Trophoblast cell (in vitro differentiated cells and primary cell): ENCODE measurements at regions not wholly inside any gene's neighbourhood (a gene's known extent, or its start where the extent isn't known, plus 50 kb on each side); places are given as distances from the start of the nearest gene placed in this dataset.
A peak's percentile ranks its signal among the peaks of the same experiment; 100 is the strongest.
"Not testable (repeated sequence)": the region's sequence is repeated elsewhere in the genome, so short reads cannot be mapped to it uniquely, and the experiment has no call there.

ENCODE experiments used
- DNase-seq, 2 donors: peaks; one replicate each; pipeline ENCODE4 v3.0.0-alpha.2; 2016
- H2AFZ ChIP-seq: 2 replicates; pipeline ENCODE4 v1.6.1; 2013; ENCODE audit warnings: low read length, moderate library complexity, mild to moderate bottlenecking; ENCODE audit not compliant: insufficient read depth, poor library complexity
- H2AK5ac ChIP-seq: 2 replicates; pipeline ENCODE4 v1.6.1; 2013; ENCODE audit warnings: mild to moderate bottlenecking, low read length
- H2BK120ac ChIP-seq: 2 replicates; pipeline ENCODE4 v1.6.1; 2013; ENCODE audit warnings: low read length, mild to moderate bottlenecking, moderate library complexity; ENCODE audit not compliant: insufficient read depth, poor library complexity
- H2BK12ac ChIP-seq: 2 replicates; pipeline ENCODE4 v1.6.1; 2013; ENCODE audit warnings: mild to moderate bottlenecking, low read length, moderate library complexity
- H2BK5ac ChIP-seq: 2 replicates; pipeline ENCODE4 v1.6.1; 2013; ENCODE audit warnings: low read length, low read depth, moderate library complexity, mild to moderate bottlenecking; ENCODE audit not compliant: poor library complexity
- H3K14ac ChIP-seq: 2 replicates; pipeline ENCODE4 v1.6.1; 2013; ENCODE audit warnings: mild to moderate bottlenecking, low read length
- H3K18ac ChIP-seq: 2 replicates; pipeline ENCODE4 v1.6.1; 2013; ENCODE audit warnings: mild to moderate bottlenecking, low read length
- H3K23ac ChIP-seq: 2 replicates; pipeline ENCODE4 v1.6.1; 2013; ENCODE audit warnings: low read length
- H3K27ac ChIP-seq: 2 replicates; pipeline ENCODE4 v1.5.1; 2013; ENCODE audit warnings: low read depth, mild to moderate bottlenecking, inconsistent platforms, low read length, moderate library complexity
- H3K27me3 ChIP-seq: 2 replicates; pipeline ENCODE4 v1.6.1; 2013; ENCODE audit warnings: inconsistent platforms, mild to moderate bottlenecking, low read length, moderate library complexity; ENCODE audit not compliant: insufficient read depth
- H3K36me3 ChIP-seq, 2 experiments: 1 replicate in 1 of 2; 2 replicates in 1 of 2; pipeline ENCODE4 v1.6.1; 2013; ENCODE audit warnings: low read length in 2 of 2, mild to moderate bottlenecking in 2 of 2, moderate library complexity in 1 of 2; ENCODE audit not compliant: insufficient read depth in 2 of 2, control insufficient read depth in 1 of 2
- H3K4ac ChIP-seq: 2 replicates; pipeline ENCODE4 v1.6.1; 2013; ENCODE audit warnings: low read depth, mild to moderate bottlenecking, low read length, moderate library complexity
- H3K4me1 ChIP-seq, 2 experiments: 1 replicate in 1 of 2; 2 replicates in 1 of 2; pipeline ENCODE4 v1.6.1; 2013; ENCODE audit warnings: low read length in 2 of 2, mild to moderate bottlenecking in 2 of 2, moderate library complexity in 1 of 2; ENCODE audit not compliant: insufficient read depth in 2 of 2, control insufficient read depth in 1 of 2
- H3K4me2 ChIP-seq: 2 replicates; pipeline ENCODE4 v1.6.1; 2013; ENCODE audit warnings: inconsistent platforms, mild to moderate bottlenecking, low read length, moderate library complexity
- H3K4me3 ChIP-seq: 2 replicates; pipeline ENCODE4 v1.5.1; 2013; ENCODE audit warnings: mild to moderate bottlenecking, low read depth, low read length, inconsistent platforms
- H3K79me1 ChIP-seq: one replicate; pipeline ENCODE4 v1.6.1; 2013; ENCODE audit warnings: low read length
- H3K79me2 ChIP-seq: 2 replicates; pipeline ENCODE4 v1.6.1; 2013; ENCODE audit warnings: low read length, mild to moderate bottlenecking; ENCODE audit not compliant: control insufficient read depth, insufficient read depth, poor library complexity
- H3K9ac ChIP-seq: 2 replicates; pipeline ENCODE4 v1.6.1; 2013; ENCODE audit warnings: mild to moderate bottlenecking, low read length
- H3K9me3 ChIP-seq: 2 replicates; pipeline ENCODE4 v1.6.1; 2013; ENCODE audit warnings: low read depth, mild to moderate bottlenecking, control low read depth, inconsistent platforms, low read length; ENCODE audit not compliant: insufficient read depth
- H4K12ac ChIP-seq: 2 replicates; pipeline ENCODE4 v1.6.1; 2013; ENCODE audit warnings: low read depth, mild to moderate bottlenecking, low read length, moderate library complexity
- H4K8ac ChIP-seq: 2 replicates; pipeline ENCODE4 v1.6.1; 2013; ENCODE audit warnings: low read depth, mild to moderate bottlenecking, low read length, moderate library complexity
- H4K91ac ChIP-seq: one replicate; pipeline ENCODE4 v1.6.1; 2013; ENCODE audit warnings: low read depth, mild to moderate bottlenecking, low read length, moderate library complexity
- WGBS: extraction: QIAGEN DNeasy Blood & Tissue Kit; methylation state at CpG from one replicate; pipeline ENCODE4 v1.1.7; 2013; ENCODE audit warnings: missing lambda C conversion rate; ENCODE audit not compliant: insufficient read length, insufficient coverage; ENCODE audit errors: extremely low coverage; 5-methylcytosine and 5-hydroxymethylcytosine counted together

DNA sequence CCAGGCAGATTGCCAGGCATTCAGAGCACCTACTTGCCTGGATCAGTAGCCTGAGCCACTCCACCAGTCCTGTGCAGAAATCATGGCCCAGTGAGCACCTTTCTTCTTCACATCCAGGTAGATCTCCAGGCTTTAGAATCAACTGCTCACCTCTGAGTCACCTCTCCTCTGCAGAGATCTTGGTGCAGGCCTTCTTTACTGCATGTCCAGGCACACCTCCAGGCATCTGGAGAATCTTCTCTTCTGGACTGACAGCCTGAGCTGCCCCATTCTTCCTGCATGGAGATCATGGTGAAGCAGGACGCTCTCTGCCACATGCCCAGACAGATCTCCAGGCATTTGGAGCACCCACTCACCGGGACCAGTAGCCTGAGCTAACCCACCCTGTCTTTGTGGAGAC is 894.5 kb upstream of the MBL2 start:
- peaks cover 14% of the 10 kb centered on the region for H3K9me3 ChIP-seq
- H4K8ac ChIP-seq: peak overlapping the region; percentile 42
- WGBS: no CpG with 5 or more reads among the region's 2 CpGs
- no peaks in the 10 kb centered on the region for H3K79me2 ChIP-seq
- H3K27me3 ChIP-seq: no peaks in the 10 kb centered on the region
- DNase-seq: no peak
- H3K14ac ChIP-seq: no peak overlapping the region
- no peak overlapping the region for H3K23ac ChIP-seq
- H2BK12ac ChIP-seq: no peak overlapping the region
- H3K27ac ChIP-seq: no peak overlapping the region
- no peak overlapping the region for H3K4ac ChIP-seq
- no peak overlapping the region for H3K18ac ChIP-seq
- no peak overlapping the region for H2BK120ac ChIP-seq
- no peak overlapping the region for H3K9ac ChIP-seq
- no peak overlapping the region for H2AK5ac ChIP-seq
- H4K91ac ChIP-seq: no peak overlapping the region
- H3K79me1 ChIP-seq: no peaks in the 10 kb centered on the region
- no peak overlapping the region for H4K12ac ChIP-seq
- no peak overlapping the region for H2AFZ ChIP-seq
- no peak overlapping the region for H2BK5ac ChIP-seq
- no peaks in the 10 kb centered on the region for H3K4me1 ChIP-seq
- no peak overlapping the region for H3K4me3 ChIP-seq
- H3K4me2 ChIP-seq: no peak overlapping the region
- H3K36me3 ChIP-seq: peaks cover 0 to 4% of the 10 kb centered on the region in 2 experiments

DNA sequence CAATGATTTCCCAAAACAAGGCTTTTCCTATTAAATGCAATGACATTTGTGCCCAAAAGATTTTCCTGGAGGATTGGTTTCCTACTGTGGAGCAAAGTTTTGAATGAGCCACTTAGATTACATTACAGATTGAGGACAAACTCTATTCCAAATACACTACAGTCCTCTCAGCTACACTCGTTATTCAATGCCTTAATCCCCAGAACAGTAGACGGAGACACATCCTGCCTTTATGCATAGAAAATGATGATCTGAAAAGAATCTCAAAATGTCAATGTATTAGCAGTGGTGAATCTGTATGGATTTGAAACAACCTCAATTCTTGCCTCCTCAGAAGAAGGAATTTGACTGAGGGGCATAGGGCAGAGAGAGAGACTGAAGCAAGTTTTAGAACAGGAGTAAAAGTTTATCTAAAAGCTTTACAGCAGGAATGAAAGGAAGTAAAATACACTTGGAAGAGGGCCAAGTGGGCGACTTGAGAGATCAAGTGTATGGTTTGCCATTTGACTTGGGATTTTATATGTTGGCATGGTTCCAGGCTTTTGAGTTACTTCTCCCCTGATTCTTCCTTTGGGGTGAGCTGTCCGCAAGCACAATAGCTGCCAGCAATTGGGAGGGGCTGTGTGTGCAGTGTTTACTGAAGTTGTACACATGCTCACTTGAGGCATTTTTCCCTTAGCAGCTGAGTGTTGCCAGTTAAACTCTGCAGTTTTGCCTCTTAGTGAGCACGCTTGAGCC is 891.9 kb upstream of the MBL2 start:
- no peak for DNase-seq
- Histone ChIP-seq H4K91ac (no peak overlapping the region), H2BK12ac (no peak overlapping the region), H3K27ac (no peak overlapping the region), H3K9ac (no peak overlapping the region), H3K23ac (no peak overlapping the region), H2AFZ (no peak overlapping the region), H3K14ac (no peak overlapping the region), H2BK5ac (no peak overlapping the region), H4K12ac (no peak overlapping the region), H3K4ac (no peak overlapping the region), H3K27me3 (no peaks in the 10 kb centered on the region), H3K79me1 (no peaks in the 10 kb centered on the region), H2AK5ac (no peak overlapping the region), H4K8ac (no peak overlapping the region), H3K4me1 (no peaks in the 10 kb centered on the region), H3K9me3 (peaks cover 14% of the 10 kb centered on the region), H3K4me2 (no peak overlapping the region), H3K36me3 (peaks cover 0 to 6% of the 10 kb centered on the region in 2 experiments), H3K4me3 (no peak overlapping the region), H3K18ac (no peak overlapping the region), H2BK120ac (no peak overlapping the region), H3K79me2 (no peaks in the 10 kb centered on the region)
- WGBS: no CpG with 5 or more reads among the region's 5 CpGs

DNA sequence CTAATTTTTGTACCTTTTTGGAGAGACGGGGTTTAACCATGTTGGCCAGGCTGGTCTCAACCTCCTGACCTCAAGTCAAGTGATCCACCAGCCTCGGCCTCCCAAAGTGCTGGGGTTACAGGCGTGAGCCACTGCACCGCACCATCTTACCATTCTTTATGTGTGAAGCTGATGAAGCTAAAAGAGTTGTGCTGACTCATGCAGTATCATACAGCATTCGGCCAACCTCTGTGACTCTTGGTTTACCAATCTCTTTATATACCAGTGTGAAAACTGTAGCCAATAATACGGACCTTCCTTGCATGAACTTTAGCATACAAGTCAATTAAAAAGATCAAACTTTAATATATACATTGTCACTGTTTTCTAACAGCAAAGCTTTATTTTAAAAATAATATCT is 878.2 kb upstream of the MBL2 start:
- Histone ChIP-seq H2AFZ (no peak overlapping the region), H3K4ac (no peak overlapping the region), H3K4me3 (no peak overlapping the region), H4K91ac (no peak overlapping the region), H3K79me1 (no peaks in the 10 kb centered on the region), H3K9me3 (no peaks in the 10 kb centered on the region), H2AK5ac (no peak overlapping the region), H4K12ac (no peak overlapping the region), H3K79me2 (no peaks in the 10 kb centered on the region), H3K27me3 (no peaks in the 10 kb centered on the region), H3K4me1 (no peaks in the 10 kb centered on the region), H3K14ac (no peak overlapping the region), H2BK5ac (no peak overlapping the region), H4K8ac (no peak overlapping the region), H3K4me2 (no peak overlapping the region), H2BK120ac (no peak overlapping the region), H3K9ac (no peak overlapping the region), H2BK12ac (no peak overlapping the region), H3K18ac (no peak overlapping the region), H3K23ac (no peak overlapping the region), H3K27ac (no peak overlapping the region), H3K36me3 (no peaks in the 10 kb centered on the region)
- WGBS: no CpG with 5 or more reads among the region's 6 CpGs
- DNase-seq: no peak

DNA sequence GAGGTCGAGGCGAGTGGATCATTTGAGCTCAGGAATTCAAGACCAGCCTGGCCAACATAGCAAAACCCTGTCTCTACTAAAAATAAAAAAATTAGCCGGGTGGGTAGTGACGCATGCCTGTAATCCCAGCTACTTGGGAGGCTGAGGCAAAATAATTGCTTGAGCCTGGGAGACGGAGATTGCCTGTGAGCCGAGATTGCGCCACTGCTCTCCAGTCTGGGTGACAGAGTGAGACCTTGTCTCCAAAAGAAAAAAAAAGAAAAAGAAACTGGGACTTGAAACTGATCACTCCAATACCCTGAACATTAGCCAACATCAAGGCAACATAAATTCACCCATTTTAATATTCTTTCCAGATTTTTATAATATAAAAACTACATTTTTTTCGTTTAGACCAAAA is 874.6 kb upstream of the MBL2 start:
- not testable (repeated sequence) for H3K9ac ChIP-seq, H3K23ac ChIP-seq, H3K4me2 ChIP-seq, H4K91ac ChIP-seq, H2BK120ac ChIP-seq, H2AFZ ChIP-seq, H3K9me3 ChIP-seq, H4K12ac ChIP-seq, H3K4me3 ChIP-seq, H3K27me3 ChIP-seq, H3K79me1 ChIP-seq, H3K18ac ChIP-seq, H2AK5ac ChIP-seq, DNase-seq, H3K36me3 ChIP-seq, H4K8ac ChIP-seq, H3K27ac ChIP-seq, H2BK5ac ChIP-seq, H3K79me2 ChIP-seq, H3K4ac ChIP-seq, H3K14ac ChIP-seq, H3K4me1 ChIP-seq, H2BK12ac ChIP-seq
- 100% methylated on average over 1 of the region's 8 CpGs for WGBS
